SH-SY5Y (cell line): ENCODE measurements at regions not wholly inside any gene's neighbourhood (a gene's known extent, or its start where the extent isn't known, plus 50 kb on each side); places are given as distances from the start of the nearest gene placed in this dataset.

Experiments
- GATA2 ChIP-seq: IDR thresholded peaks from 2 replicates; pipeline ENCODE4 v1.6.1; 2011; ENCODE audit warnings: mild to moderate bottlenecking, low read depth, low read length
- GATA3 ChIP-seq: IDR thresholded peaks from 2 replicates; pipeline ENCODE4 v1.6.1; 2011; ENCODE audit warnings: low read depth, mild to moderate bottlenecking, low read length, moderate library complexity

GRCh38 chr5:171706736-171707441, 78.7 kb upstream of the SMIM23 start:
- TF ChIP-seq GATA2 (no peak), GATA3 (no peak)

GRCh38 chr5:171707442-171707792, 78.2 kb upstream of the SMIM23 start:
- TF ChIP-seq GATA3: no peak
- no peak for TF ChIP-seq GATA2

DNA sequence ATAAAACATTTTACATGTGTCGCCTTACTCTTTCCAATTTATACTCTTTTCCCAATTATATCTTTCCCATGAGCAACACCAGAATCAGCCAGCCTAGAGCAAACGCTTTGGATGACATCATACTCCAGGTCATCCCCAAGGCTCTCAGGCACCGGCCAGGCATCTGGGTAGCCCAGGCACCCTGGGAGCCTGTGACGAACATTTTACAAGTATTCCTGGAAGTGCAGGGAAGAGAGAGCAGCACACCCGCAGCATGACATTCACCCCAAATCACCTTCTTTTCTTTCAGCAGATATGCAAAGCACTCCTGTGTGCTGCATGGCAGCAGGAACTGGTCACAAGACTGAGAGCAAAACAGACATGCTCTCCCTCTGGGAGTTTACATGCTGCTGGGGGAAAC, 75.7 kb upstream of the SMIM23 start:
- TF ChIP-seq GATA3 (no peak), GATA2 (no peak)

DNA sequence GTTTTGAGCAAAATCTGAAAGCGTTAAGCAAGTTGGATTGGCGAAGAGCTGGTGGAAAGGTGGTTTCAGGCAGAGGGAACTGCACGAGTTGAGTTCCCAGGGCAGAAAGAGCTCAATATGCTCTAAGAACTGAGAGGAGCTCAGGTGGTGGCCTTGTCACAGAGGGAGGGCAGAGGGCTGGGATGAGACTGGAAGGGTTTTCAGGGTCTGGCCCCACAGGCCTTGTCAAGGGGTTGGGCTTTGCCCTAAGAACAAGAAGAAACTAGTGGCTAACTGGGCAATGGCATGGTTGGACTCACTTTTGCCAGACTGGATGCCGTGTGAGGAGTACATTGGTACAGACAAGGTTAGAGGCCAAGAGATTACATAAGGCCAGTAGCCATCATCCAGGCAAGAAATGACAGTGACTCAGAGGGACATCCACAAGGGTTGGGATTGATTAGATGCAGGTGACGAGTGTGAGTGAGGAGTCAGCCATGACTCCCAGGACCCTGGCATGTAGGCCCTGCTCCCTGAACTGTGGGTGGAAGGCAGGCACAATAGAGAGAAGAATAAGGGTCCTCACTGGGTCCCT, 75.1 kb upstream of the SMIM23 start:
- TF ChIP-seq GATA3 (no peak), GATA2 (no peak)

GRCh38 chr5:171711571-171711970, 74.0 kb upstream of the SMIM23 start:
- TF ChIP-seq GATA2 (no peak), GATA3 (no peak)

DNA sequence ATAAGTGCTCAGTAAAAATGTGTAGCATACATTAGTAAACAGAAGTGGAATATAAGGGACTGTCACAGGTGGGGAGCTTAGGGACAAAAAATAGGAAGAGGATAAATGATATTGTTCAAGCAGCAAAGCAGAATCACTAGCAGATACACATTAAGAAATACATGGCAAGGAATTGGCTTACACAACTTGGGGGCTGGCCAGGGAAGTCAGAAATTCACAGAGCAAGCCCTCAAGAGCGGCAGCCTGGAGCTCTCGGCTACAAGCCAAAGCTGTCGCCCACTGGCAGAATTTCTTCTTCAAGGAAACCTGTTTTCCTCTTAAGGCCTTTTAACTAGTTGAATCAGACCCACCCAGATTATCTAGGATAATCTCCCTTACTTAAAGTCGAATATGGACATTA, 73.0 kb upstream of the SMIM23 start:
- no peak for TF ChIP-seq GATA2
- TF ChIP-seq GATA3: no peak

GRCh38 chr5:171713152-171713551, 72.5 kb upstream of the SMIM23 start:
- TF ChIP-seq GATA3: no peak
- TF ChIP-seq GATA2: no peak

DNA sequence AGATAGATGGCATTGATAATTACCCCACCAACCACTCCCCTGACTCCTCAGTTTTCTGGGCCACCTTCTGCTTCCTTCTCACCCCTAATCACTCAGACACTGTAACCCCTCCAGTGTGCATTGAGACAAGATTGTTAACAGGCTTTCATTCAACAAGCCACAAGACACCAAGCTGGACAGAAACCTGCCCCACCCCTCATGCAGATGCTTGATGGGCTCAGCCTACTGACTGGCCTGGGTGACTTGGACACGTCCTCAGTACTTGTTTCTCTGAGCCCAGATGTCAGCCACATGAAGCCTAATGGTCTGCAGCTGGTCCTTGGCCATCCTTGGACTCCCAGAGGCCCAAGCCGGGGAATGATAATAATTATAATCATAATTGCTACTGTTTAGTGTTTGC, 71.4 kb upstream of the SMIM23 start:
- TF ChIP-seq GATA2 (no peak), GATA3 (no peak)

DNA sequence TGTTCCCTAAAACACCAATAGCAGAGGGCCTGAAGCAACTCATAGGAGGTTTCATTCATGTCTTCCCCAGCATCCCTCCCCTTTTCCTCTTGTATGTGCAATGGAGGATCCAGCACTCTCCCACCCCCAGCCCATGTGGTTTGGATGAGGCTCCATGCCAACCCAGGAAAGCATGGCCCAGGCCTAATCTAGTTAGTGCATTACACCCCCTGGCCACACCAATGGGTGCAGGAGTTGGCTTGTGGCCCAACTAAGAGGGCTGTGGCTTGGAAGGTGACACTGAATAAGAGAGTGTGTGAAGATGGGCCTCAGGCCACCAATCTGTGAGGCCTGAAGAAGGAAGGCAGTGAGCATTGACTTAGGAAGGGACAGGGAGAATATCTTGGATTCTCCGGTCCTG, 70.8 kb upstream of the SMIM23 start:
- TF ChIP-seq GATA3 (no peak), GATA2 (no peak)

DNA sequence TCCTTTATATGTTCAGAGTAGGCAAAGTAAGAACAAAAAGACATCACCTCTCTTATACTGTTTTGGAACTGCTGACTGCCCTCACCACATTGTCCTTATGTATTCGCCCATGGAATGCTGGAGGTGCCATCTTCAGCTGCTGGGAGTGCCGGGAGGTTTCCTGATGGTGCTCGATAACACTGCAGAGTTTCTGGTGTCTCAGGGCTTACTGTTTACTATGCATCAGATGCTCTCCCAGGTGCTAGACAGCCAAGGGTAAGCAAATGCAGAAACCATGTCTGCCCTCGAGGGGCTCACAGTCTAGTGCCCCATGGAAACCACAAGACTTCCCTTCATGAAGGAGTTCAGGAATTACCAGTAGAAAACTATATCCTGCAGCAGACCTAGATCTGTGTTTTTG, 70.1 kb upstream of the SMIM23 start:
- TF ChIP-seq GATA2: no peak
- TF ChIP-seq GATA3: no peak

GRCh38 chr5:171720086-171720485, 65.5 kb upstream of the SMIM23 start:
- TF ChIP-seq GATA3 (no peak), GATA2 (no peak)

- no peak for TF ChIP-seq GATA3
- no peak for TF ChIP-seq GATA2
Observed at GRCh38 chr5:171721464-171721863, 64.2 kb upstream of the SMIM23 start.

- TF ChIP-seq GATA3 (no peak), GATA2 (no peak)
Observed at GRCh38 chr5:171724468-171725204, 61.0 kb upstream of the SMIM23 start.

DNA sequence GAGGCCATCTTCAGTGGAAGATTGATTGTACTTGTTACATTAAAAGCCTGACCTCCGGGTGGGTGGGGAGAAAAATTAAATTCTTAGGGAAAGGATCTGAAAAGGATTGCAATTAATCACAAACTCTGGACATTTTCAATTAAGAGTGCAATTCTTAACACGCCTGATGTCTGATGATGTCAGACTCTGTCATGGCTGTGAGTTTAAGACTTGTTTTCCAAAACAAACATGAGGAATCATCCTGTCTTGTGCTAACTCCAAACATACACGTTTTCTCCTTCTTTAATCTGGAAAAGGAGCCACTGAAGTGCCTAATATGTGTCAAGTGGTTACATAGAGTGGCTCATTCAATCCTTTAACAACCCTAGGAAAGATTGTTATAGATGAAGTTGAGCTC, 60.4 kb upstream of the SMIM23 start:
- TF ChIP-seq GATA2 (no peak), GATA3 (no peak)

DNA sequence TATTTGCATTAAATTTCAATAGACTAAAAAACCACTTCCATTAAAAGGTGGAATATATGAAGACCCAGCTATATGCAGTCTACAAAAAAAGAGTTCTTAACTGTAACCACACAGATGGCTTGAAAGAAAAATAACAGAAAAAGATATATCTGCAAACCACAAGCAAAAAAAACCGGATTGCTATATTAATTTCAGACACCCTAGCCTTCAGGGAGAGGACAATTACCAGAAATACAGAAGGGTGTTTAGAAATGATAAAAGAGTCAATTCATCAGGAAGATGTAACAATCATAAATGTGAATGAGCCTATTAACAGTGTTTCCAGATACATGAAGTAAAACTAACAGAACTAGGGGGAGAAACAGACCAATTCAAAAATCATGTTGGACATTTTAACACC, 56.9 kb upstream of the SMIM23 start:
- TF ChIP-seq GATA2: no peak
- no peak for TF ChIP-seq GATA3
